Activated naive CD4-positive, alpha-beta T cell treated with anti-CD3 and anti-CD28 coated beads, Interleukin-2, amount 50 U/mL, for 72 hours (primary cell): ENCODE measurements at regions not wholly inside any gene's neighbourhood (a gene's known extent, or its start where the extent isn't known, plus 50 kb on each side); places are given as distances from the start of the nearest gene placed in this dataset.

Experiments used
- ATAC-seq, 2 donors: fragments of 150-1000 bp; cut with Tn5 transposase; 2 replicates each; pipeline ENCODE4 v1.10.0; 2021; ENCODE audit warnings: mild to moderate bottlenecking in 2 of 2, moderate library complexity in 2 of 2
- DNase-seq, 2 donors: peaks; one replicate each; pipeline ENCODE4 v3.0.0; 2021 to 2022; ENCODE audit warnings: low spot score in 2 of 2
- H3K27ac Mint-ChIP-seq, 2 donors: one replicate each; pipeline ENCODE4 v1.8.0; 2022; ENCODE audit warnings: mild to moderate bottlenecking in 2 of 2, mixed read lengths in 2 of 2
- H3K36me3 Mint-ChIP-seq, 2 donors: one replicate each; pipeline ENCODE4 v1.8.0; 2022; ENCODE audit warnings: mixed read lengths in 2 of 2
- H3K9me3 Mint-ChIP-seq, 2 donors: one replicate each; pipeline ENCODE4 v1.8.0; 2022; ENCODE audit warnings: mixed read lengths in 2 of 2

DNA sequence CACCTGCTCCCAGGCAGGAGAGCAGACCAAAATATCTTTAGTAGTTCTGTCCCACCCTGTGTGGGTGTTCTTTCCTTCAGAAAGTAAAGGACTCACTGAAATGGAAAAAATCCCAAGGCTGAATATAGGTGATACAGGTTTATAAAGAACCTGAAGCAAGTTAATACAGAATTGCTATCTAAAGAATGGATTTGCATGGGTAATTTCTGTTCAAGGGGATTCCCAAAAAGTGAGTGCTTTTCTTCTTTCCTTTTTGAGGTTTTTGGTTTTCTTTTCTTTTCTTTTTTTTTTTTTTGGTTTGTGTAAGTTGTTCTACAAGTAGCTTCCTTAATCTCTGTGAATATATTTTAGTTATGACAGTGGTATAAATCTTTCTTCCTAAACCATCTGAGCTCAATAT lies 560.7 kb upstream of the BOD1L1 start:
- ATAC-seq (no peak), DNase-seq (no peak)
- H3K27ac Mint-ChIP-seq, result no peak overlapping the region
- H3K36me3 Mint-ChIP-seq, result no peaks in the 10 kb centered on the region
- peaks cover 0 to 5% of the 10 kb centered on the region in 2 donors for H3K9me3 Mint-ChIP-seq

DNA sequence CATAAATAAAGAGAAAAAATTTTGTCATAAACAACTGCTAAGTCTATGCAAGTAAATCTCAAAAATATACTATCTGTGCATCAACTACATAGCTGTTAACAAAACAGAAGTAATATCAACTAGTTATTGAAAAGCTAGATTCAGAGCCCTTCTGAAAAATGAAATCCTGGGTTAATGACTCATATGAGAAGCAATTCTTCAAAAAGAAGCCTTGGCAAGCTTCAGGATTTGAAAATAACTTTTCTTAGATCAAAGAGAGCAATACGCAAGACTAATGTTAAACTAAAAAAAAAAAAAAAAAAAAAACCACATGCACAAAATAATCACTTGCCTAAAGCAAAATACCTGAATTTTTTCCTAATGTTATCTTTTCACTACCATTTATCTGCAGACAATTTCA lies 566.1 kb upstream of the BOD1L1 start:
- Mint-ChIP-seq H3K9me3 (peaks cover 8 to 11% of the 10 kb centered on the region in 2 donors), H3K36me3 (peaks cover 0 to 4% of the 10 kb centered on the region in 2 donors), H3K27ac (no peak overlapping the region)
- ATAC-seq (no peak), DNase-seq (no peak)

DNA sequence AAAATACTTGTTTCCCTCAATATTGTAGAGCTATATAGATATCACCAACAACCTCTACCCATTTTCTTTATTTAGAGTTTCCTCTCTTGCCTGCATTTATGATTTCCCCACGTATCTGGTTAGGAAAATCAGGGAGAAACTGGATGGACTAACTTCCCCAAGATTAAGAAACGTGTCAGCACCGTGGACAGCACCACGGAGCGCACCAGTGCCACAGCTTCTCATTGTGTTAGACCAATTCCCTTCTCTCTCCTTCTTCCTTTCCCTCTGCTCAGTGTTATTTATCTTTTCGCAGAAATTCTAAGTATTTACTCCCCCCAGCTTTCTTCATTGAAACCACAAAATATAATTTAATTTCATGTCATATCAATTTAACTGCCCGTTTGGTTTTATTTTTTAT lies 568.6 kb upstream of the BOD1L1 start:
- peaks cover 0 to 4% of the 10 kb centered on the region in 2 donors for H3K36me3 Mint-ChIP-seq
- no peak for DNase-seq
- no peak for ATAC-seq
- H3K9me3 Mint-ChIP-seq, result peaks cover 7 to 11% of the 10 kb centered on the region in 2 donors
- H3K27ac Mint-ChIP-seq, result no peak overlapping the region

DNA sequence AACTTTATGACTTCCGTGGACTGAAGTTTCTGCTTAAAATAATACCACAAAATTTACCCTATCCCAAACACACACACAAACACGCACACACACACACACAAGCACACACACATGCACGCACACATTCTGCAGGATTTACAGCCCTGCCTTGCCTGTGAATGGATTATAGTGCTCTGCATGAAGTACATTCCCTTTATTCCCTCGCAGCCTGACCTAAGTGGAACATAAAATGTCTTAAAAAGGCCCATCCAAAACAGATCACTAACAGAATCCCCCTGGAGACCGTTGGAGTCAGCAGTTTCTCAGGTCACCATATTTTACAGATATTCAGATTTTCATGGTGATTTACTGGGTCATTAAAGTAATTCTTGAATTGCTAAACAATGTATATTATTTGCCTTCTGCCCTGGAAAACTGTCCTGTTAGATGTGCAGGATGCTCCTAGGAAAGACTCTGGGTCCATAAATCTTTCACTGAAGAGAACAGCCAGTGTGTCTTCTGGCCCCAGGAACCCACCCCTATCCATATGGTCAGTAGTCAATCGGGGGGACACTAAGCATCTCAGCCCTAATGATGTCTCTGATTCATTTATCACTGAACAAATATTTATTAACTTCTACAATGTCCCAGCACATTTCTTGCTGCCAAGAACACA lies 587.7 kb upstream of the BOD1L1 start:
- ATAC-seq (no peak), DNase-seq (no peak)
- no peak overlapping the region for H3K27ac Mint-ChIP-seq
- H3K36me3 Mint-ChIP-seq, result peaks cover 0 to 17% of the 10 kb centered on the region in 2 donors
- no peaks in the 10 kb centered on the region for H3K9me3 Mint-ChIP-seq

DNA sequence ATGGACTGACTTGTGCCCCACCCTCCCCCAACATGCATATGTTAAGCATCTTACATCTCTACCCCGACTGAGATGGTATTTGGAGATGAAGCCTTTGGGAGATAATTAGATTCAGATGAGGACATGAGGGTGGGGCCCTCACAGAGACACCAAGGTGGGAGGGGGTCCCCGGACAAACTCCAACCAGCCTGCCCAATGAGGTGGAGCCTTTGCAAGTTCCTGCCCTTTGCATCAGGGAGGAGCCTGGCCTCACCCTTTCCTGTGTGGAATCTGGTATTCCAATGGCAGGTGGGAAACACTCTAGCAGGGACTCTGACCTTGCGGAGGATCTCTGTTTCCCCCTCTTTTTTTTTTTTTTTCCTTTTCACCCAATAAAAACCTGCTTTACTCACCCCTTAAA lies 589.9 kb upstream of the BOD1L1 start:
- no peak overlapping the region for H3K27ac Mint-ChIP-seq

DNA sequence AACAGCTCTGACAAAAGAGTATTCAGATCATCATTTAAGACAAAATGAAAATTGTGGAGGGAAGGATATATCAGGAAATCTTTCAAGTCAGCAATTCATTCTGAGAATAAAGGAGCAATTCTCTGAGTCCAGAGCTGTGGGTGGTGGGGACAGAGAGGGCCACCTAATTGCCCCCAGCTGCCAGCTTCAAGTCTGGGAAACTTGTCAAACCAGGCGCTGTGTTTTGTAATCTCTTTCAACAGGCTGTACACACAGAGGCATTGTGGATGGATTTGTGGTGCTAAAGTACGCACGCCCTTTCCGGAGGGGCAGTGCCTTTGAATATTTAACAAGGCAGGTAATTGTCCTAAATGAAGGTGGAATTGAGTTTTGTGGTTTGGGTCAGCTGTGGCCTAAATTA lies 591.1 kb upstream of the BOD1L1 start:
- H3K27ac Mint-ChIP-seq, result no peak overlapping the region

More for the DNA sequence above, 589.9 kb upstream of the BOD1L1 start:
- DNase-seq, result no peak
- ATAC-seq, result no peak
- Mint-ChIP-seq H3K9me3 (no peaks in the 10 kb centered on the region), H3K36me3 (peaks cover 0 to 6% of the 10 kb centered on the region in 2 donors)

DNA sequence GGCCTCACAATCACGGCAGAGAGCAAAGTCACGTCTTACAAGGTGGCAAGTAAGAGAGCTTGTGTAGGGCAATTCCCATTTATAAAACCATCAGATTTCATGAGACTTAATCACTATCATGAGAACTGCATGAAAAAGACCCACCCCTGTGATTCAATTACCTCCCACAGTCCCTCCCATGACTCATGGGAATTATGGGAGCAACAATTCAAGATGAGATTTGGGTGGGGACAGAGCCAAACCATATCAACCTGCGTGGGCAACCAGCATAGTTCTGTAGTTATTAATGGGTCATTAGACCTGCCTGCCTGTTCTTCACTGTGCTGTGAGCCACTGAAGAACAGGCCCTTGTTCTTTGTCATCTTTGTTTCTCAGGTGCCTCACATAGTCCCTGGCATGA lies 593.7 kb upstream of the BOD1L1 start:
- ATAC-seq, result no peak
- Mint-ChIP-seq H3K36me3 (no peaks in the 10 kb centered on the region), H3K27ac (no peak overlapping the region), H3K9me3 (no peaks in the 10 kb centered on the region)
- DNase-seq, result no peak

More for the DNA sequence above, 591.1 kb upstream of the BOD1L1 start:
- DNase-seq, result no peak
- Mint-ChIP-seq H3K9me3 (no peaks in the 10 kb centered on the region), H3K36me3 (no peaks in the 10 kb centered on the region)
- no peak for ATAC-seq

DNA sequence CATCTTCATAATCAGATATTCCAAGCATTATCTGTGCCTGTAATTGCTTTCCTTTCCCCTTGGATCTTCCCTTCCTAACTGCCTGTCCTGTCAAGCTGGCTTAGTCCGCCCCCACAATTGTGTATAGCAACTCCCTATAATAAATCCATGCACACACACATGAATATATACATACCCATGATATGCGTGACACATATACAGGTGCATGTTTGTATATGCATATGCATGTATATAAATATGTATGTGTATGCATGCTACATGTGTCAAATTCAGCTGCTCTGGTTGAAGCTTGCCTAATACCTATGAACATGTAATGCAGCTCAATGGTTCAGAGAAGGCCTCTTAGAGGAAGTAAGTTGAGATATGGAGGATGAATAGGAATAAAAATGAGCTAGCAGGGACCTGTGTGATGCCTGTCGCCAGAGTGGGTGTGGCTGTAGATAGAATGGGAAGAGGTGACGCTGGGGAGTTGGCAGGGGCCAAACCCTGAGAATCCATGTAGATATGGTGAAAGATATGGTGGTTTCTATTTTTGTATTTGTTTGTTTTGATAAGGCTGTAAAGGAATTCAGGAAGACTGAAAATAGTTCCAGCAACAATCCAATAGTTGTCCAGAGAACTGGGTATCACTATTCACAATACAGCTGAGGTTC lies 595.0 kb upstream of the BOD1L1 start:
- H3K9me3 Mint-ChIP-seq, result no peaks in the 10 kb centered on the region
- DNase-seq, result no peak
- no peak overlapping the region for H3K27ac Mint-ChIP-seq
- no peak for ATAC-seq
- H3K36me3 Mint-ChIP-seq, result no peaks in the 10 kb centered on the region

DNA sequence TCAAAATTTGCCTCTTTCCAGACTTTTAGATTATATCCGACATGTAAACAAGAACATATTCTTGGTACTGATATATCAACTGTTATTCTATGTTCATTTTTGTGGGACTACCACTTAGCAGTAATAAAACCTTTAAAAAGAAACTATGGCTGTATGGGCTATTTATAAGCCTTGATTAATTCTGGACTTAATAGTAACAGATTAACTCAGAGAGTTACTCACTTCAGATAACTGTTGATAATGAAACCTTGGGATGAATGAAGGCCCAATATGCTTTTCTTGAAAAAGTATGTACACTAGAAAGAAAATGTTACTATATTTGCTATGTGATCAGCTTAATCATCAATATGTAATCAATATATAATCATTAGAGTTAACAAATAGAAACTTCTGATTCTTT lies 595.9 kb upstream of the BOD1L1 start:
- Mint-ChIP-seq H3K27ac (no peak overlapping the region), H3K9me3 (peaks cover 0 to 3% of the 10 kb centered on the region in 2 donors), H3K36me3 (no peaks in the 10 kb centered on the region)
- no peak for ATAC-seq
- no peak for DNase-seq

DNA sequence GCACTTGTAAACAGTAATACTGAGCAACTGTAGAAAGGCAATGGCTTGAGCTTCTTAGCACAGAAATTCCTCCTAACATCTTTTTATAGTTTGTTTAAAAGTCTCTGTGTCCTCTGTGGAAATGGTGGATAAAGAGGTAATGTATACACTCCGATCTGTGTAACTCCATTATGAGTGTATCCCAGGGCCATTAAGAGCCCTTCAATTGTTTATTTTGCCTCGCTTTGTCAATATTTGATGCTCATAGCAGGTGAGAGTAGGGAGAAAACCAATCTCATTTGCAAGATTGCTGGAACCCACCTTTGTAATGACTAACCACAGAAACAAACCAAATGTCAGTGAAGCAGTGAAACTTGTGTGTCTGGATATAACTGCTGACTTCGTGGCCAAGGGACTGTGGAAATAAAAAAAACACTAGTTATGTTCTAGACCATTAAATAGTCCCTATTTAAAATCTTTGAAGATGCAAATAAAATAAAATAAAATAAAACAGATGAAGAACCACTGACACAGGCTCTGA lies 598.2 kb upstream of the BOD1L1 start:
- DNase-seq, result no peak
- peaks cover 0 to 3% of the 10 kb centered on the region in 2 donors for H3K9me3 Mint-ChIP-seq
- H3K27ac Mint-ChIP-seq, result no peak overlapping the region
- ATAC-seq, result no peak
- H3K36me3 Mint-ChIP-seq, result no peaks in the 10 kb centered on the region

DNA sequence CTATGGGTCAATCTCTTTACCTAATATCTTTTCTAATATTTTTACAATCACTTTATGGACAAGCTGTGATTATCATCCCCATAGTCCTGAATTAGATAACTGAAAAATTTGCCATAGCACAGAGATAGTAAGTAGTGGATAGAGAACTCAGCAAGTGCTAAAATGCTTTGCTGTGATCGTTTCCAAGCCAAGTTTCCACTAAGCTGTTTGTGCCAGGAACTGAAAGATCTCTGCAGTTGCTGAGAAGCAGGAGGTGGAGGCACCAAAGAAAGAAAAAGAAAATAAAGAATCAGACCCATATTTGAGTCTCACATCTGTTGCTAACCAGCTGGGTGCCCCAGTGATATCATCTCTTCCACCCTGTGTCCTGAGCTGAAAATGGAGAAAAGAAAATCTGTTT lies 605.6 kb upstream of the BOD1L1 start:
- ATAC-seq (no peak), DNase-seq (no peak)
- Mint-ChIP-seq H3K27ac (no peak overlapping the region), H3K36me3 (no peaks in the 10 kb centered on the region), H3K9me3 (peaks cover 0 to 1% of the 10 kb centered on the region in 2 donors)

DNA sequence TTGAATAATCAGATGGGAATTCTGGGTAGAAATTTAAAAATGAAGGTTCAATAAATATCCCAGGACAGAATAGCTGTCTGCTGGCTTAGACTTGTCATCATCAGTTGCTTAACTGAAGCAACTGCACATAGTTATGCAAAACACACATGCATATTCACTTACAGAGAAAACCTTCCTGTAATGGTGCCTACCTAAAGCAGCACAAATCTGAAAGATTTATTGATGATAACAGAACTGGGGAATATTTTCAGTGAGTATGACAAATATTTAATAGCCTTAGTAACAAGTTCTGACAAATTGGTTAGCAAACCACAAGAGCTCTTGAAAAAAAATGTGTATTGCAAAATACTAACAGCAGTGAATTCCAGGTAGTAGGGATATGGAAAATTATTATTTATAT lies 606.8 kb upstream of the BOD1L1 start:
- H3K36me3 Mint-ChIP-seq, result no peaks in the 10 kb centered on the region

DNA sequence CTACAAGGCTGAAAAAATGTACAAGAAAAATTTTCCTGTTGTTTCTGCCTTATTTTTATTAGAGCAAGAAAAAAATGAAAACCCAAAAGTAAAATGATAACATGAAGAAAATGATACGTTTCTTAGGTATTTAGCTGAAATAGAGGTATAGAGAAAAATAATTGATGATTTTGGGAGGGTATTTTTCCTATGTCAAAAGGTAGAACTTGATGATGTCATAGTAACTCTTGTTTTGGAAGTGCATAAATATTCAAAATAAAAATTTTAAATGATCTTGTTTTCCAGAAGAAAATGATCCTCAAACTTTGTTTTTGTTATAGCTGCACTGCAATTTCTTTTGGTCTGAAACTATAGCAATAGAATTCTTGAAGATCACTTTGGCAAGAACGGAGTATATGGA lies 608.8 kb upstream of the BOD1L1 start:
- H3K9me3 Mint-ChIP-seq, result no peaks in the 10 kb centered on the region
- H3K36me3 Mint-ChIP-seq, result no peaks in the 10 kb centered on the region
- H3K27ac Mint-ChIP-seq, result no peak overlapping the region
- DNase-seq (no peak), ATAC-seq (no peak)

More for the DNA sequence above, 606.8 kb upstream of the BOD1L1 start:
- H3K27ac Mint-ChIP-seq, result no peak overlapping the region
- no peaks in the 10 kb centered on the region for H3K9me3 Mint-ChIP-seq
- DNase-seq (no peak), ATAC-seq (no peak)

DNA sequence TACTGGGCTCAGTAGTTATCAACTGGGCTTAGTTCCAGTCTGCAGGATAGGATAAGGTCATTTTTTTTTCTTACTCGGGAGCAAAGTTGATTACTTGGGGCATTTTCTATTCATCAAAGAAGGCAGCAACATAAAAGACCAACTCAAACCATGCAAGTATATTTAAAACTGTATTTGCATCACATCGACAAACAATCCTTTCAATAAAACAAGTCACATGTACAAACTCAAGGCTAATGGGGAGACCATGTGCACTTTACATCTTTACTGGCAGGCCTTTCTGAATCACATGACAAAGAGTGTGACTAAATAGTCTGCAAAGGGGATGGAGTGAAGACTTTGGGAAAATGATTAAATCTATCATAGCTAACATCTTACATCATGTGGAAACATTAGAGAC lies 610.4 kb upstream of the BOD1L1 start:
- no peak for DNase-seq
- Mint-ChIP-seq H3K36me3 (no peaks in the 10 kb centered on the region), H3K27ac (no peak overlapping the region), H3K9me3 (no peaks in the 10 kb centered on the region)
- no peak for ATAC-seq

DNA sequence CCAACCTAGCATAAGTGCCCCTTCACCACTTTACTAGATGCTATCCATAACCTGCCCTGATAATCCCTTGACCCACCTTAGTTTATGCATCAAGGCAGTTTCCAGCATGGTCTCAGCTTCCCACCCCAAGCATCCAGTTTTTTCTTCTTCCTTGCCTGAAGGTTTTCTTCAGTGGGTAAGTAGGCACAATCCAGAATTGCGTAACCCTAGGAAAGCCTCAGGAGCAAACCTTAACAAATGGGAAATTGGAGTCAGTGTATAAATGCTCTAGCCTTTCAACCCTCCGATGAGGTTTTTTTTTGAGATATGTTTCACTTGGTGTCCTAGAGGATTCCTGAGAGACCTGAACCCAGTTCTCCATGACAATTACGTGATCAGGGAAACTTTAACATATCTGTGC lies 614.0 kb upstream of the BOD1L1 start:
- Mint-ChIP-seq H3K27ac (no peak overlapping the region), H3K36me3 (no peaks in the 10 kb centered on the region), H3K9me3 (no peaks in the 10 kb centered on the region)
- DNase-seq (no peak), ATAC-seq (no peak)

DNA sequence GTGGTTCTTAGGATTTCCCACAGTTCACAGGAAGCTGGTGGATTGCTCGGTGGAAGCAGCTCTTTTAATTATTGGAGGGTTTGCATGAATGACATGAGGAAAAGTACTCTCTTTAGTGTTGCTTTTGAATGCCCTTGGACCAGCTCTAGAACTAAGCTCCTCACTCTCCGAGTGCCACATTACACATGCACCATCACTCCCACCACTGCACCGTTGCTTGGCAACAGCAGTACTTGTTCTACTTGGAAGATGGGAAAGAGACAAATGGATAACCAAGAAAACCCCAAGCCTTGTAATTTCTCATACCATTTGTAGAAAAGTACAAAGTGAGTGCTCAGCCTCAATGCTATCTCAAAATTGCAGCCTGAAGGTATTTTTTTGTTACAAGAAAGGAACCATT lies 620.2 kb upstream of the BOD1L1 start:
- DNase-seq, result no peak
- Mint-ChIP-seq H3K27ac (no peak overlapping the region), H3K9me3 (peaks cover 9% of the 10 kb centered on the region in 2 donors), H3K36me3 (peaks cover 0 to under 1% of the 10 kb centered on the region in 2 donors)
- ATAC-seq, result no peak

DNA sequence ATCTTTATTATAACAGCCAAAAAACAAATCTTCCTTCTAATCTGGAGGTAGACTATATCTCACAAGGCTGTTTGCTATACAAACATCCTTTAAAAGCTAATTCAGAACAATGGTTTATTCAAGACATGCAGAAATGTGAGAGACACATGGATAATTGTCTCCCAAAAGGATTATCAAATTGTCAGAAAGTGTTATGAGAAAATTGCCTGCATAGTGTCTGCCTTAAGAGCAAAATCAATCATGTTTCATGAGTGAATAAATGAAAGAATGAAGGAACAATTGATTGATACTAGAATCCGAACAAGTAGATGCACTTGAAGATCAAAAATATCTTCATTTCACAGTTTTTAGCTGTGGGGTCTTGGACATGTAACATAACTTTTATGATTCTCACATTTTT lies 621.7 kb upstream of the BOD1L1 start:
- ATAC-seq, result no peak

DNA sequence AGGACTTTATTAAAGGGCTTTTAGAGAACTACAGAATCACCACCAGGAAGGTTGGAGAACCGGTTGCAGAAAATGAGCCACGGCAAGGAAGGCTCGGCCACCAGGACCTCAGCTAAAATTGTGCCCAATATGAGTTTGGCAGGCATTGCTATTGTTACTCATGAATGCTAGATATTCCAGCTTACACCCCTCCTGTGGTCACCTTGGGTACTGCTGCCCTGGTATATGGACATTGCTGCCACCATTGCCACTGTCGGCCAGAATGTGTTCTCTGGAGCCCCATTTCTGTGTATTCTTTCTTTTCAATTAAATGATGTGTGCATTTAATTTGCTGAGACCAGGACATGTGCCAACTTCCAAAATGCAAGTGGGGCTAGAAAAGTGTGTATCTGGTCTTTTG lies 626.7 kb upstream of the BOD1L1 start:
- Mint-ChIP-seq H3K36me3 (peaks cover 0 to 4% of the 10 kb centered on the region in 2 donors), H3K9me3 (peaks cover 14% of the 10 kb centered on the region in 2 donors), H3K27ac (no peak overlapping the region)
- ATAC-seq (no peak), DNase-seq (peak in 1 of 2 donors; percentile 5)

More for the DNA sequence above, 621.7 kb upstream of the BOD1L1 start:
- Mint-ChIP-seq H3K27ac (no peak overlapping the region), H3K36me3 (peaks cover 0 to 4% of the 10 kb centered on the region in 2 donors), H3K9me3 (peaks cover 14% of the 10 kb centered on the region in 2 donors)
- no peak for DNase-seq
